ENCODE measurements at regions not wholly inside any gene's neighbourhood (a gene's known extent, or its start where the extent isn't known, plus 50 kb on each side); places are given as distances from the start of the nearest gene placed in this dataset.

- TF ChIP-seq POLR2A (IDR thresholded peaks at IDR 0.05) (no peak), POLR2AphosphoS5 (IDR thresholded peaks at IDR 0.05) (no peak)
- TF ChIP-seq, protein P1, sequence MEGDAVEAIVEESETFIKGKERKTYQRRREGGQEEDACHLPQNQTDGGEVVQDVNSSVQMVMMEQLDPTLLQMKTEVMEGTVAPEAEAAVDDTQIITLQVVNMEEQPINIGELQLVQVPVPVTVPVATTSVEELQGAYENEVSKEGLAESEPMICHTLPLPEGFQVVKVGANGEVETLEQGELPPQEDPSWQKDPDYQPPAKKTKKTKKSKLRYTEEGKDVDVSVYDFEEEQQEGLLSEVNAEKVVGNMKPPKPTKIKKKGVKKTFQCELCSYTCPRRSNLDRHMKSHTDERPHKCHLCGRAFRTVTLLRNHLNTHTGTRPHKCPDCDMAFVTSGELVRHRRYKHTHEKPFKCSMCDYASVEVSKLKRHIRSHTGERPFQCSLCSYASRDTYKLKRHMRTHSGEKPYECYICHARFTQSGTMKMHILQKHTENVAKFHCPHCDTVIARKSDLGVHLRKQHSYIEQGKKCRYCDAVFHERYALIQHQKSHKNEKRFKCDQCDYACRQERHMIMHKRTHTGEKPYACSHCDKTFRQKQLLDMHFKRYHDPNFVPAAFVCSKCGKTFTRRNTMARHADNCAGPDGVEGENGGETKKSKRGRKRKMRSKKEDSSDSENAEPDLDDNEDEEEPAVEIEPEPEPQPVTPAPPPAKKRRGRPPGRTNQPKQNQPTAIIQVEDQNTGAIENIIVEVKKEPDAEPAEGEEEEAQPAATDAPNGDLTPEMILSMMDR (IDR thresholded peaks at IDR 0.05) = no peak
- WGBS = 73% methylated on average over 3 of the region's 3 CpGs
- Histone ChIP-seq H3K4me1 (replicated peaks) (no peaks in the 10 kb centered on the region), H3K27me3 (replicated peaks; ENCODE audit: insufficient read depth) (no peaks in the 10 kb centered on the region), H3K27ac (no peak overlapping the region), H3K4me3 (no peak overlapping the region), H3K9me3 (no peaks in the 10 kb centered on the region), H3K36me3 (no peaks in the 10 kb centered on the region)
- no peak for DNase-seq (ENCODE audit: low spot score)
- intact Hi-C loops (cut with DNase I) = no loop called here
These were observed 723.1 kb upstream of the RIOK2 start for GRCh38 chr5:97906135-97906534.

GRCh38 chr5:97907646-97908400 lies 724.8 kb upstream of the RIOK2 start:
- TF ChIP-seq POLR2A (IDR thresholded peaks at IDR 0.05) (no peak), POLR2AphosphoS5 (IDR thresholded peaks at IDR 0.05) (no peak)
- TF ChIP-seq, protein P1 (IDR thresholded peaks at IDR 0.05) = no peak
- H3K4me3 ChIP-seq = no peak overlapping the region
- no peak overlapping the region for H3K27ac ChIP-seq
- no peaks in the 10 kb centered on the region for H3K36me3 ChIP-seq
- H3K4me1 ChIP-seq (replicated peaks) = no peaks in the 10 kb centered on the region
- WGBS = 94% methylated on average over 3 of the region's 3 CpGs
- intact Hi-C loops (cut with DNase I) = no loop called here
- H3K9me3 ChIP-seq = no peaks in the 10 kb centered on the region
- H3K27me3 ChIP-seq (replicated peaks; ENCODE audit: insufficient read depth) = no peaks in the 10 kb centered on the region
- no peak for DNase-seq (ENCODE audit: low spot score)

- DNase-seq (ENCODE audit: low spot score) = no peak
- Histone ChIP-seq H3K9me3 (no peaks in the 10 kb centered on the region), H3K27ac (no peak overlapping the region), H3K4me1 (replicated peaks) (no peaks in the 10 kb centered on the region), H3K27me3 (replicated peaks; ENCODE audit: insufficient read depth) (no peaks in the 10 kb centered on the region), H3K36me3 (no peaks in the 10 kb centered on the region), H3K4me3 (no peak overlapping the region)
- 63% methylated on average over 1 of the region's 1 CpG for WGBS
- intact Hi-C loops (cut with DNase I) = no loop called here
- no peak for TF ChIP-seq POLR2A (IDR thresholded peaks at IDR 0.05)
- TF ChIP-seq, protein P1 (IDR thresholded peaks at IDR 0.05) = no peak
- TF ChIP-seq POLR2AphosphoS5 (IDR thresholded peaks at IDR 0.05) = no peak
These were observed 726.5 kb upstream of the RIOK2 start for GRCh38 chr5:97909541-97909940.

GRCh38 chr5:97914483-97914882 lies 731.4 kb upstream of the RIOK2 start:
- Histone ChIP-seq H3K4me1 (replicated peaks) (no peaks in the 10 kb centered on the region), H3K4me3 (no peak overlapping the region), H3K9me3 (no peaks in the 10 kb centered on the region), H3K36me3 (no peaks in the 10 kb centered on the region), H3K27me3 (replicated peaks; ENCODE audit: insufficient read depth) (no peaks in the 10 kb centered on the region), H3K27ac (no peak overlapping the region)
- no peak for DNase-seq (ENCODE audit: low spot score)
- WGBS = 69% methylated on average over 1 of the region's 1 CpG
- TF ChIP-seq POLR2A (IDR thresholded peaks at IDR 0.05) (no peak), POLR2AphosphoS5 (IDR thresholded peaks at IDR 0.05) (no peak)
- TF ChIP-seq, protein P1 (IDR thresholded peaks at IDR 0.05) = no peak
- intact Hi-C loops (cut with DNase I) = no loop called here

DNA sequence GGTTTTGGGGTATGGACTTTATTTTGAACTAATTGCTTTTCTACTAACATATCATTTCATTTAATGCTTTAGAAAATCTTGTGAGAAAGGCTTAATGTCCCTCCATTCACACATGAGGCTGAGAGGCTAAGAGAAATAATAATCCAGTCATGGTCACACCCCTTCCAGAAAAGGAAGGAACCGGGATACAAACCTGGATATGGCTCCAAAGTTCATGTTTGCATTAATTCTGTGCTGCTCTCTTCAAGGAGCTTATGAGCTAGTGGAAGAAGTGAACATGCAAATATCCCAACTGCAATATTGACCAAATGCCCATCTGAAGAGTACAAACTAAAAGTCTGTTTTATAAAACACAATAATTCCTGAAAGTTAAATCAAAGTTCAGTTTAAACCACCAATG lies 732.1 kb upstream of the RIOK2 start:
- no peak overlapping the region for H3K4me3 ChIP-seq
- H3K27me3 ChIP-seq (replicated peaks; ENCODE audit: insufficient read depth) = no peaks in the 10 kb centered on the region
- H3K27ac ChIP-seq = no peak overlapping the region
- no peaks in the 10 kb centered on the region for H3K4me1 ChIP-seq (replicated peaks)
- intact Hi-C loops (cut with DNase I) = no loop called here
- 81% methylated on average over 1 of the region's 1 CpG for WGBS
- no peaks in the 10 kb centered on the region for H3K9me3 ChIP-seq
- TF ChIP-seq POLR2A (IDR thresholded peaks at IDR 0.05) (no peak), POLR2AphosphoS5 (IDR thresholded peaks at IDR 0.05) (no peak)
- TF ChIP-seq, protein P1 (IDR thresholded peaks at IDR 0.05) = no peak
- no peaks in the 10 kb centered on the region for H3K36me3 ChIP-seq
- no peak for DNase-seq (ENCODE audit: low spot score)
